Astrocyte (in vitro differentiated cells and primary cell): ENCODE measurements at regions not wholly inside any gene's neighbourhood (a gene's known extent, or its start where the extent isn't known, plus 50 kb on each side); places are given as distances from the start of the nearest gene placed in this dataset.
"Not testable (repeated sequence)": the region's sequence is repeated elsewhere in the genome, so short reads cannot be mapped to it uniquely, and the experiment has no call there.

Experiments used
- EZH2 ChIP-seq: IDR thresholded peaks from 2 replicates; pipeline ENCODE4 v1.6.1; 2012; ENCODE audit warnings: mild to moderate bottlenecking, low read length, inconsistent platforms; ENCODE audit not compliant: insufficient read depth
- TF ChIP-seq, protein P1 (sequence below): IDR thresholded peaks from 2 replicates; pipeline ENCODE4 v1.5.1; 2011; ENCODE audit warnings: low read depth, mild to moderate bottlenecking, inconsistent platforms, low read length, moderate library complexity; ENCODE audit not compliant: insufficient read depth

DNA sequence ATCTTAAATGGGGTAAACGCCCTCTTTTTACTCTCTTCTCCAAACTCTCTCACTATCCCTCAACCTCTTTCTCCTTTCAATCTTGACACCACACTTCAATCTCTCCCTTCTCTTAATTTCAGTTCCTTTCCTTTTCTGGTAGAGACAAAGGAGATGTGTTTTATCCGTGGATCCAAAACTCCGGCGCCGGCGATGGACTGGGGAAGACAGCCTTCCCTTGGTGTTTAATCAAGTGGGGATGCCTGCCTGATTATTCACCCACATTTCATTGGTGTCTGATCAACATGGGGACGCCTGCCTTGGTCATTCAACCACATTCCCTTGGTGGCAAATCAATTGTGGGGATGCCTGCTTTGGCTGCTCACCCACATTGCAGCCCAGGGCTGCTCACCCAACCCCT lies 205.3 kb upstream of the FKBP1C start:
- TF ChIP-seq, protein P1, sequence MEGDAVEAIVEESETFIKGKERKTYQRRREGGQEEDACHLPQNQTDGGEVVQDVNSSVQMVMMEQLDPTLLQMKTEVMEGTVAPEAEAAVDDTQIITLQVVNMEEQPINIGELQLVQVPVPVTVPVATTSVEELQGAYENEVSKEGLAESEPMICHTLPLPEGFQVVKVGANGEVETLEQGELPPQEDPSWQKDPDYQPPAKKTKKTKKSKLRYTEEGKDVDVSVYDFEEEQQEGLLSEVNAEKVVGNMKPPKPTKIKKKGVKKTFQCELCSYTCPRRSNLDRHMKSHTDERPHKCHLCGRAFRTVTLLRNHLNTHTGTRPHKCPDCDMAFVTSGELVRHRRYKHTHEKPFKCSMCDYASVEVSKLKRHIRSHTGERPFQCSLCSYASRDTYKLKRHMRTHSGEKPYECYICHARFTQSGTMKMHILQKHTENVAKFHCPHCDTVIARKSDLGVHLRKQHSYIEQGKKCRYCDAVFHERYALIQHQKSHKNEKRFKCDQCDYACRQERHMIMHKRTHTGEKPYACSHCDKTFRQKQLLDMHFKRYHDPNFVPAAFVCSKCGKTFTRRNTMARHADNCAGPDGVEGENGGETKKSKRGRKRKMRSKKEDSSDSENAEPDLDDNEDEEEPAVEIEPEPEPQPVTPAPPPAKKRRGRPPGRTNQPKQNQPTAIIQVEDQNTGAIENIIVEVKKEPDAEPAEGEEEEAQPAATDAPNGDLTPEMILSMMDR: not testable (repeated sequence)
- TF ChIP-seq EZH2: not testable (repeated sequence)
